ENCODE measurements at regions not wholly inside any gene's neighbourhood (a gene's known extent, or its start where the extent isn't known, plus 50 kb on each side); places are given as distances from the start of the nearest gene placed in this dataset.

DNA sequence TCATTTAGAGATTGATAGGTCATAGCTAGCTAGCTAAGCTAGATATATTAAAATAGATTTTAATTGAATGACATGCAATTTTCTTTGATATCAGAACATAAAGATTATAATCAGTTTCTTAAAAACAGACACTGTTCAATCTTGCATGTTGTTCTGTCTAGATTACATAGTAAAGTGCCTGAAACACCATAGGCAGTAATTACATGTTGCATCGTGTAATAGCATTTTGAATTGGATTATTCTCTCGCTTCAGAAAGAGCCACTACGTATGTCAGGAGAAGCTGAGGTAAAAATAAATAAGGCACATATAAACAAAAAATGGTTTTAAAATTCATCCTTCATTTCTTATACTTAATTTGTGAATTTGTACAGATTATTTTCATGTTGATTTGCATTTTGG, 148.0 kb upstream of the CDH12 start:
- no peak for DNase-seq (ENCODE audit: low read depth)

GRCh38 chr5:22998774-22999173, 145.6 kb upstream of the CDH12 start:
- DNase-seq (ENCODE audit: low read depth), result no peak

GRCh38 chr5:22998362-22998761, 145.2 kb upstream of the CDH12 start:
- no peak for DNase-seq (ENCODE audit: low read depth)

DNA sequence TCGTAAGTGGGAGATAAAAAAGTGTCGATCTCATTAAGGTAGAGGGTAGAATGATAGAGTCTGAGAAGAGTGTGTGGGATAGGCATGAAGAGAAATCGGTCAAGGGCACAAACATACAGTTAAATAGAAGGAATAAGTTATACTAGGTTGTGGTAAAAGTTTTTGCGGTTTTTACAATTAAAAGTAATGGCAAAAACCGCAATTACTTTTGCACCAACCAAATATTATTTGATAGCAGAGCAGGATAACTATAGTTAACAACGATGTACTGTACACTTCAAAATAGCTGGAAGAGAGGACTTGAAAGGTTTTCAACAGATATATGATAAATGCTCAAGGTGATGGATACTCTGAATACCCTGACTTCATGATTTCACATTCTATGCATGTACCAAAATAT, 135.8 kb upstream of the CDH12 start:
- DNase-seq (ENCODE audit: low read depth), result no peak

GRCh38 chr5:22986281-22986680, 133.1 kb upstream of the CDH12 start:
- DNase-seq (ENCODE audit: low read depth), result no peak

DNA sequence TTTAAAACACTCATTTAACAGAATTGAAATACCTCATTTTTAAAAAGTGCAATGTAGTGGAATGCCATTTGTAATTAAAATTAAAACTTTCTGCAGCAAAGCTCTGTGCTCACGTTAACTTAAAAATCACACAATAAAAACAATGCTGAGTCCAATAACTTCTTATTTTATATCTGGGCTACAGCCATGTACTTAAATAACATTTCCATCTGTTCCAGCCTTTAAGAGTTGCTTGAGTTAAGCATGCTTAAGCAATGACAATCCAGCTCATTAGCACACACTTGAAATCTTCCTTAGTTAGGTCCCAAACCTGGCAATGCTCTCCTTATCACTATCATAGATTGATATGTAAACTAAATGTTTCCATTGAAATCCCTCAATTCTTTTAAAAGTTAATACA, 132.3 kb upstream of the CDH12 start:
- no peak for DNase-seq (ENCODE audit: low read depth)

DNA sequence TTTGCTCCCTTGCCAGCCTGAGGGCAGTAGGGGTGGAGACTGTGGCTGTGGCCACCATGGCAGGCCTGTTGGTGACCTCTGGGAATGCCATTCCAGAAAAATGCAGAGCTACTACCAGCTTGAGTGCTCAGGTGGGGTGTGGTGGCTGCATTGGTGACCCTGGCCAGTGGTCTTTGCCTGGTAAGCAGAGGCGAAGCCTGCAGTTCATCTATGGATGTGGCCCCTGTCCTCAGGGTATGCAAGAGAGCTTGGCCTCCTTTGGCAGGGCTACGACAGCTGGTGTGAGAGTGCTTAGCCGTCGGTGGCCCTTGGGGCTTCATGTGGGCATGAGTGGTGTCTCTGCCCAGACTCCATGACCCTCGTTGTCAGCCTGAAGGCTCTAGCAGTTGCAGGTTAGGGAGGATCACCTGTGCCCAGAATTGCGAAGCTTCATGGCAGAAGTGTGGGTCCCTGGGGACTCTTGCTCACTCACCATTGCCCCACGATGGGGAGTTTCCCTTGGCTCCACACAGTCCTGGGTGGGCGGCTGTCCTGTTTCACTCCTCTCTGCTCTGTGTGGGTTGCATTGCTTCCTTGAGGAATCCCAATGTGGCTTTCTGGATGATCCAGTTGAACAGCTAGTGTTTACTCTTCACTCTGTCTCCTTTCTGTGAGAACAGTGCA, 117.9 kb upstream of the CDH12 start:
- DNase-seq (ENCODE audit: low read depth), result no peak

- DNase-seq (ENCODE audit: low read depth), result no peak
These were observed 117.3 kb upstream of the CDH12 start for GRCh38 chr5:22970491-22970890.

DNA sequence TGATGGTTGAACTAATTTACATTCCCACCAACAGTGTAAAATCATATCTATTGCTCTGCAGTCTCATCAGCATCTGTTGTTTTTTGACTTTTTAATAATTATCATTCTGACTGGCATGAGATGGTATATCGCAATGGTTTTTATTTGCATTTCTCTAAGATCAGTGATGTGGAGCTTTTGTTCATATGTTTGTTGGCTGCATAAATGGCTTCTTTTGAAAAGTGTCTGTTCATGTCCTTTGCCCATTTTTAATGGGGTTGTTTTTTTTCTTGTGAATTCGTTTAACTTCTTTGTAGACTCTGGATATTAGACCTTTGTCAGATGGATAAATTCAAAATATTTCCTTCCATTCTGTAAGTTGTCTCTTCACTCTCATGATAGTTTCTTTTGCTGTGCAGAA, 115.2 kb upstream of the CDH12 start:
- no peak for DNase-seq (ENCODE audit: low read depth)

DNA sequence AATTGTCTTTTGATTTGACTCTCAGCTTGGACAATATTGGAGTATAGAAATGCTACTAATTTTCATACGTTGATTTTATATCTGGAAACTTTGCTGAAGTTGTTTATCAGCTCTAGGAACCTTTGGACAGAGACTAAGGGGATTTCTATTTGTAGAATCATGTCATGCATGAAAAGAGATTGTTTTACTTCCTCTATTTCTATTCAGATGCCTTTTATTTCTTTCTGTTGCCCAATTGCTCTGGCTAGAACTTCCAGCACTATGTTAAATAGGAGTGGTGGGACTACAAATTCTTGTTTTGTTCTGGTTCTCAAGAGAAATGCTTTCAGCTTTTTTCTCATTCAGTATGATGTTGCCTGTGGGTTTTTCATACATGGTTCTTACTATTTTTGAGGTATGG, 112.8 kb upstream of the CDH12 start:
- no peak for DNase-seq (ENCODE audit: low read depth)

GRCh38 chr5:22964632-22965031, 111.5 kb upstream of the CDH12 start:
- DNase-seq (ENCODE audit: low read depth), result no peak

DNA sequence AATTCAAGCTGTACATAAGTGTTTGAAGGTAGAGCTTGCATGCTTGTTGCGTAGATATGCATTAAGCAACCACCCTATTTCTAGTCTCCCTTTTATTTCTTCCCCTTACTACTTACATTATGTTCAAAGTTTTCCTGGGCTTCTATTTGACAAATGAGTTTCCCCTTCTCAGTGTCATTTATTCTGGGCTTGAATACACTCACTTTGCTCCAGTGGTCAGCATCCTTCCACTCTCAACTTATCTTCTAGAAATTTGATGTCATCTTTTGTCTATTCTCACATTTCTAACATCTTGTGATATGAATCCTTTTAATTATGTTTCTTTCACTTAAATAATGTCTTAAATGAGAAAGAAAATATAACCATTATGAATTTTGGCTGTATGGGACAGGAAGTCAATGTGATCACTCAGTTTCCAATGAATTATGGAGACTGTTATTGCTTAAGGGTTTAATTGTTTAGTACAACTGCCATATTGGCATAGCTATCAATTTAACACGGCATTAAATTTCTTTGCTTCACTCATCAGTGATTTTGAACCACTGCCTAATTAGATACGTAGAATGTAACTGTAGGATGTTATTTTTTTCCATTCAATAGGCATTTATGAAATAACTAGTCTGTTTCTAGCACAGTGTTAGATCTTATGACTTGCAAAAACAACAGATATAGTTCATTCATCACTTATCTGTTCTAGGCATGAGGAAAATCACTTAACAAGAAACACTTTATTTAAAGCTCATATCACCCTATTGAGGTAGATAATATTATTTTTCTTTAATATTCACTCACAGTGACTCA, 105.5 kb upstream of the CDH12 start:
- DNase-seq (ENCODE audit: low read depth), result no peak

- no peak for DNase-seq (ENCODE audit: low read depth)
These were observed 94.8 kb upstream of the CDH12 start for GRCh38 chr5:22947921-22948320.

DNA sequence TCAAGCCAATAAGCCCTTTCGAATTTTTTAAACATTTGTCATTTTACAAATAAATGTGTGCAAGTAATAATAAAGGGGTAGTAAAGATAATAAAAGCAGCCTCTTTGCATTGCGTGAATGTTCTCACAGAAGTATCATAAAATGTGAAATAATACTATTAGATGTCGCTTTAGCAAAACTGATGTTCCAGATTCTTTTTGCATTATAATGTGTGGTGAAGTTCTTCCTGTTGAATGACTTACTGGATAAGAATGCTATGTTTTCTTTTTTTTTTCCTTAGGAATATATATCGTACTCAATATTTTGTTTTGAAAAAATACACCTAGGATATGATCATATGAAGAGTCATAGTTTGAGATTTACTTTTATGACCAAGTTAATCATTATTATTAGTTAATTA, 85.2 kb upstream of the CDH12 start:
- peak; percentile 42 for DNase-seq (ENCODE audit: low read depth)

GRCh38 chr5:22928821-22929482, 75.8 kb upstream of the CDH12 start:
- DNase-seq (ENCODE audit: low read depth), result peak; percentile 17

- no peak for DNase-seq (ENCODE audit: low read depth)
These were observed 73.4 kb upstream of the CDH12 start for GRCh38 chr5:22926574-22926973.

DNA sequence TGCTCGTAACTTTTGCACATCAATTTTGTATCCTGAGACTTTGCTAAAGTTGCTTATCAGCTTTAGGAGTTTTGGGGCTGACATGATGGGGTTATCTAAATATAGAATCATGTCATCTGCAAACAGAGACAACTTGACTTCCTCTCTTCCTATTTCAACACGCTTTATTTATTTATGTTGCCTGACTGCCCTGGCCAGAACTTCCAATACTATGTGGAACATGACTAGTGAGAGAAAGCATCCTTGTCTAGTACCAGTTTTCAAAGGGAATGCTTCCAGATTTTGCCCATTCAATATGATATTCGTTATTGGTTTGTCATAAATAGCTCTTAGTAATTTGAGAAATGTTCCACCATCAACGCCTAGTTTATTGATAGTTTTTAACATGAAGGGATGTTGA, 65.4 kb upstream of the CDH12 start:
- DNase-seq (ENCODE audit: low read depth), result no peak

- no peak for DNase-seq (ENCODE audit: low read depth)
These were observed 63.2 kb upstream of the CDH12 start for GRCh38 chr5:22916393-22916792.

DNA sequence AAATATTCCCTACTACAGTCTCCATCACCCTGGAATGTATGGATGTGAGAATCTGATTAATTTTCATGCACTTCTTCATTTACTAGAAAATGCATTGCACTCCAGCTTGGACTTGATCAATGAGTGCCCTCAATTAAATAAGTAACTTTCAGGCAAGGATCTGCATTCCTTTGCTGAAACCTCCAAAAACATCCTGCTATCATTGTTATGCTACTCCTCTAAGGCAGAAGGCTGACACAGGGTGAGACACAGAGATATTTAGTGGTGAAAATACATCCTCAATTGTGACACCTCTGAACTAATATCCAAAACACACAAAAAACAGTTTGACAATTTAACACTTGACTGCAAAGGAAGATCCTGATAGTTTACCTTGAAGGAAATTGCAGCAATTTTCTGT, 57.9 kb upstream of the CDH12 start:
- DNase-seq (ENCODE audit: low read depth), result no peak

DNA sequence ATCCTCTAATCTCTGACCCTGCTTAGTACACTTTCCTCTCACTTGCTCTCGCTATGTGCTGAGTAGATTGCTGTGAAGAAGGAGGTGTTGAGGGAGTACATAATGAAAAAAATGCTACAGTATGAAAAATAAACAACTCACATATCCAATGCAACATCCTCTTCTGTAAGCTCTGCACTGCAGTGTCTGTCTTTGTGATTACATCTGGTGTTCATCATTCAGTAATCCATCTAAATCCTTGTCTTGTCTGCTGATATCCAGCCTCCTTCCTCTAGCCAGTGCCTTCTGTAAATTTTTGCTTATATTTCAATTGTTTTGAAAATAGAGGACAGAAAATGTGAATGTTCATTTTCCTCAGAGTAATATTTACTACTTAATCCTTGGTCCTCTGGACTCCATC, 57.4 kb upstream of the CDH12 start:
- DNase-seq (ENCODE audit: low read depth), result no peak

DNA sequence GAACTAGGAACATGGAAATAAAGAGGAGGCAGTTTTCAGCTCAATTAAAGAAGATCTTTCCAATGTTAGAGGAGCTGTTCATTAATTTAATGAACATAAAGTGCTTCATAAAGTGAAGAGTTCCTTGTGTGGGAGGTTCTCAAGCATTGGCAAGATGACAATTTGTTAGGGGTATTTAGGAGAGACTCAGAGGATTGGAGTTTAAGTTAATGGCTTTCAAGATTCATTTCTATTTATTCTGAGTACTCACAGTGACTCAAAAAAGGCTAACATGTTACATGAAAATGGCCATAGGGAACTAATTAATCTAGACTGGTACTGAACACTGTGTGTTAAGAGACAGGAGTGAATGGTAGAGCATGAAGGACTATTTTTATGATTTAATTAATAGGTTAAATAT, 55.4 kb upstream of the CDH12 start:
- no peak for DNase-seq (ENCODE audit: low read depth)

GRCh38 chr5:22908129-22908528, 55.0 kb upstream of the CDH12 start:
- DNase-seq (ENCODE audit: low read depth), result peak; percentile 48
